PC-9 (cell line): ENCODE measurements at regions not wholly inside any gene's neighbourhood (a gene's known extent, or its start where the extent isn't known, plus 50 kb on each side); places are given as distances from the start of the nearest gene placed in this dataset.

ENCODE experiments used
- BruUV-seq: library from RNA; stranded (reverse); fragments of 400-500 nt; replicated peaks from 2 replicates; lab custom pipeline; 2021; lab: Mats Ljungman, UMichigan
- CTCF ChIA-PET: fragments of 300-600 bp; sonication (Branson Sonifier 250); formaldehyde crosslinking; loops from one replicate; lab custom pipeline; 2022; ENCODE audit warnings: antibody characterized with exemption; lab: Charles Lee
- POLR2A ChIA-PET: fragments of 300-600 bp; sonication (Branson Sonifier 250); formaldehyde crosslinking; loops from one replicate; lab custom pipeline; 2022; ENCODE audit warnings: antibody characterized with exemption; ENCODE audit not compliant: unreplicated experiment; lab: Charles Lee
- DNase-seq, 2 experiments: peaks; one replicate each; pipeline versions ENCODE4 v3.0.0 to v3.0.0-alpha.2; 2015 to 2022; ENCODE audit warnings: mixed read lengths in 1 of 2
- H2AFZ ChIP-seq: fragments of 200-600 bp; sonication (generic); 2 replicates; pipeline ENCODE4 v1.8.1; 2017; ENCODE audit warnings: antibody characterized with exemption
- H3F3A ChIP-seq: fragments of 200-600 bp; sonication (generic); 2 replicates; pipeline ENCODE4 v1.8.1; 2017; ENCODE audit warnings: antibody characterized with exemption, mild to moderate bottlenecking, low read depth; ENCODE audit not compliant: insufficient read depth
- H3K27ac ChIP-seq: fragments of 200-600 bp; sonication (generic); 2 replicates; pipeline ENCODE4 v1.6.1; 2016; ENCODE audit warnings: mixed run types
- H3K27me3 ChIP-seq: fragments of 200-600 bp; sonication (generic); 2 replicates; pipeline ENCODE4 v1.6.1; 2016; ENCODE audit warnings: low read depth, mixed run types; ENCODE audit not compliant: insufficient read depth
- H3K36me3 ChIP-seq: fragments of 200-600 bp; sonication (generic); 2 replicates; pipeline ENCODE4 v1.6.1; 2016; ENCODE audit warnings: low read depth, mixed run types
- H3K4me1 ChIP-seq: fragments of 200-600 bp; sonication (generic); replicated peaks from 2 replicates; pipeline ENCODE4 v1.6.1; 2016; ENCODE audit warnings: mixed run types; ENCODE audit not compliant: insufficient read depth
- H3K4me2 ChIP-seq: fragments of 200-600 bp; sonication (generic); 2 replicates; pipeline ENCODE4 v1.6.1; 2017; ENCODE audit warnings: mixed run types
- H3K4me3 ChIP-seq: fragments of 200-600 bp; sonication (generic); 2 replicates; pipeline ENCODE4 v1.6.1; 2016; ENCODE audit warnings: mixed run types
- H3K79me2 ChIP-seq: fragments of 200-600 bp; sonication (generic); 2 replicates; pipeline ENCODE4 v1.6.1; 2017; ENCODE audit warnings: low read depth, mixed run types
- H3K9me2 ChIP-seq: fragments of 200-600 bp; sonication (generic); 2 replicates; pipeline ENCODE4 v1.8.1; 2017; ENCODE audit warnings: mild to moderate bottlenecking; ENCODE audit not compliant: insufficient read depth
- H3K9me3 ChIP-seq: fragments of 200-600 bp; sonication (generic); 2 replicates; pipeline ENCODE4 v1.8.1; 2016; ENCODE audit warnings: low read depth; ENCODE audit not compliant: insufficient read depth
- H4K20me1 ChIP-seq: fragments of 200-600 bp; sonication (generic); 2 replicates; pipeline ENCODE4 v1.8.1; 2017; ENCODE audit not compliant: insufficient read depth
- CTCF ChIP-seq: fragments of 200-600 bp; sonication (generic); conservative IDR thresholded peaks from 2 replicates; pipeline ENCODE4 v1.6.1; 2017; ENCODE audit warnings: mixed run types, antibody characterized with exemption, mild to moderate bottlenecking, moderate library complexity
- EZH2 ChIP-seq: fragments of 200-600 bp; sonication (generic); IDR thresholded peaks from 2 replicates; pipeline ENCODE4 v1.8.0; 2017; ENCODE audit warnings: antibody characterized with exemption, low read depth
- intact Hi-C: fragments of 100-400 bp; cut with micrococcal nuclease; formaldehyde crosslinking; loops from one replicate; pipeline ENCODE4 v1.10.0; 2022; ENCODE audit not compliant: unreplicated experiment

DNA sequence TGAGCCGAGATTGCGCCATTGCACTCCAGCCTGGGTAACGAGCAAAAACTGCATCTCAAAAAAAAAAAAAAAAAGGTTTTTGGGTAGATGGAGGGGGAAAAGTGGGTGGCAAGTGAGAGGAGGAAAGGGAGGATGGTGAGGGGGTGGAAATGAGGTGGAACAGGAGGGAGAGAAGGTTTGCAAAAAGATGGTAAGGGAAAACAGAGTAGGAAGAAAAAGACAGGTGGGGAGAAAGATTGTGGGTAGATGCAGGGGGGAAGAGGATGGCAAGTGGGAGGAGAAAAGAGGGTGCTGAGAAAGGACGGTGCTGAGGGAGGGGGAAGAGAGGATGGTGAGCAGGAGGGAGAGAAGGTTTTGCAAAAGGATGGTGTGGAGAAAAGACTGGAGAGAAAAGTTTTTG is 57.8 kb upstream of the C1QTNF9B start:
- Histone ChIP-seq H3K9me2 (no peaks in the 10 kb centered on the region), H2AFZ (no peak overlapping the region), H3K79me2 (no peaks in the 10 kb centered on the region), H3K27ac (no peak overlapping the region), H3K36me3 (no peaks in the 10 kb centered on the region), H3F3A (no peaks in the 10 kb centered on the region; the same call in 1 of the 2 replicates), H4K20me1 (no peaks in the 10 kb centered on the region), H3K9me3 (no peaks in the 10 kb centered on the region), H3K27me3 (no peaks in the 10 kb centered on the region), H3K4me2 (no peak overlapping the region), H3K4me3 (no peak overlapping the region), H3K4me1 (peaks cover 14% of the 10 kb centered on the region)
- DNase-seq = no peak
- no TSS peak for BruUV-seq
- intact Hi-C loops = no loop called here
- TF ChIP-seq CTCF (no peak), EZH2 (no peak)
- ChIA-PET CTCF (no interaction called here), POLR2A (no interaction called here)

- no TSS peak for BruUV-seq
- Histone ChIP-seq H3K4me1 (peaks cover 14% of the 10 kb centered on the region), H3K36me3 (no peaks in the 10 kb centered on the region), H3K27ac (0 out of 2 replicates have a peak overlapping the region, but pooled peaks have one; percentile 14), H2AFZ (no peak overlapping the region), H3K27me3 (no peaks in the 10 kb centered on the region), H3K79me2 (no peaks in the 10 kb centered on the region), H3K9me3 (no peaks in the 10 kb centered on the region), H3F3A (no peaks in the 10 kb centered on the region; the same call in 1 of the 2 replicates), H3K9me2 (no peaks in the 10 kb centered on the region), H3K4me3 (no peak overlapping the region), H4K20me1 (no peaks in the 10 kb centered on the region), H3K4me2 (peak overlapping the region; percentile 37)
- TF ChIP-seq CTCF (no peak), EZH2 (no peak)
- DNase-seq = peak; percentile 57 to 75
- POLR2A ChIA-PET = no interaction called here
- CTCF ChIA-PET = interaction anchor here (0.6 kb wide), 1 partner anchor 14 kb away, joined by 3 read pairs; no protein-coding TSS in a partner anchor
- intact Hi-C loops = no loop called here
These were observed 58.8 kb upstream of the C1QTNF9B start for GRCh38 chr13:23956106-23956505.

DNA sequence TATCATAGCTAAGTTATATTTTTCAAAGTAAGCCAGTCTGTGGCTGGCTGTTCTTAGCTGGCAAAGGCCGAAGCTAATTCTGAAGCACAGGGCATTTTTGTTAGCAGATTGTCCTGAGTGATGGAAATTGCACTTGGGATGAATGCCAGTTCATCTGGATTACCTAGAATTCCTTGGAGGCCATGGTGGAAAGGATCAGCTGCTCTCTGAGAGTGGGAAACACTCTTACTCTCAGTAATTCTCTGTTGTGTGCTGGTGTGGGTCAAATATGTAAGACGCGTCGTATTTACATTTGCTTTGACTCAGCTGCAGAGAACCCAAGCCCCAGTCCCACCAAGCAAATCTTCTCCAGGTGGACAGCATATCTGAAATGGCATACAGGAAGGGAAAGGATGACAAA is 60.7 kb upstream of the C1QTNF9B start:
- ChIA-PET POLR2A (no interaction called here), CTCF (interaction anchor here (1.1 kb wide), 1 partner anchor 70 kb away, joined by 4 read pairs; no protein-coding TSS in a partner anchor)
- no peak overlapping the region for H3K27ac ChIP-seq
- H3K79me2 ChIP-seq = no peaks in the 10 kb centered on the region
- no peaks in the 10 kb centered on the region for H3K36me3 ChIP-seq
- no peak for DNase-seq
- peaks cover 14% of the 10 kb centered on the region for H3K4me1 ChIP-seq
- no peaks in the 10 kb centered on the region; the same call in 1 of the 2 replicates for H3F3A ChIP-seq
- intact Hi-C loops = no loop called here
- no peak overlapping the region for H3K4me2 ChIP-seq
- no peaks in the 10 kb centered on the region for H3K9me2 ChIP-seq
- H4K20me1 ChIP-seq = no peaks in the 10 kb centered on the region
- H2AFZ ChIP-seq = no peak overlapping the region
- H3K9me3 ChIP-seq = no peaks in the 10 kb centered on the region
- no TSS peak for BruUV-seq
- no peaks in the 10 kb centered on the region for H3K27me3 ChIP-seq
- H3K4me3 ChIP-seq = no peak overlapping the region
- TF ChIP-seq CTCF (no peak), EZH2 (no peak)
